HCT116 (cell line): ENCODE measurements at regions not wholly inside any gene's neighbourhood (a gene's known extent, or its start where the extent isn't known, plus 50 kb on each side); places are given as distances from the start of the nearest gene placed in this dataset.

Source experiments
- ATAC-seq: fragments of 200-7000 bp; cut with Tn5 transposase; 2 replicates; pipeline ENCODE4 v1.9.1; 2020; ENCODE audit warnings: mild to moderate bottlenecking, moderate library complexity
- BruUV-seq: library from RNA; stranded (reverse); fragments of 400-500 nt; replicated peaks from 2 replicates; lab custom pipeline; 2021; lab: Mats Ljungman, UMichigan
- CTCF ChIA-PET: fragments of 300-600 bp; sonication (Branson Sonifier 250); formaldehyde crosslinking; loops from one replicate; lab custom pipeline; 2021; ENCODE audit warnings: antibody characterized with exemption; lab: Charles Lee
- POLR2A ChIA-PET: fragments of 300-600, 350-600 bp; sonication (Branson Sonifier 250); formaldehyde crosslinking; loops from one replicate; lab custom pipeline; 2021; ENCODE audit warnings: antibody characterized with exemption; lab: Charles Lee
- RAD21 ChIA-PET, 2 experiments: fragments of 300-600 bp; sonication (Branson Sonifier 250); formaldehyde crosslinking; loops; one replicate each; lab custom pipeline; 2023; ENCODE audit warnings: low total read pairs in 2 of 2; ENCODE audit not compliant: uncharacterized antibody in 2 of 2, unreplicated experiment in 2 of 2, low non-redundant PET in 1 of 2; lab: Charles Lee
- DNase-seq: peaks from one replicate; pipeline ENCODE4 v3.0.0-alpha.2; 2010; ENCODE audit warnings: low read depth, low spot score
- H2AFZ ChIP-seq: fragments of 200-600 bp; shearing (Covaris generic), sonication (generic); 2 replicates; pipeline ENCODE4 v1.6.1; 2017; ENCODE audit warnings: low read depth, mixed run types, mixed read lengths, antibody characterized with exemption, low read length; ENCODE audit not compliant: poor library complexity, severe bottlenecking
- H3K27ac ChIP-seq: 2 replicates; pipeline ENCODE4 v1.5.1; 2012; ENCODE audit warnings: low read depth, low read length
- H3K27me3 ChIP-seq: fragments of 200-600 bp; sonication (generic); 2 replicates; pipeline ENCODE4 v1.6.1; 2016; ENCODE audit warnings: mixed run types, low read length, mixed read lengths; ENCODE audit not compliant: insufficient read depth
- H3K36me3 ChIP-seq, 2 experiments: fragments of 200-500 bp in 1 of 2; fragments of 200-600 bp in 1 of 2; sonication (Bioruptor generic) in 1 of 2; sonication (generic) in 1 of 2; 2 replicates each; pipeline versions ENCODE4 v1.5.1 to v1.6.1; 2014 to 2016; ENCODE audit warnings: low read length in 2 of 2, inconsistent platforms in 1 of 2, mixed read lengths in 1 of 2, mixed run types in 1 of 2; ENCODE audit not compliant: insufficient read depth in 2 of 2, control insufficient read depth in 1 of 2
- H3K4me1 ChIP-seq, 2 experiments: fragments of 200-600 bp in 1 of 2; sonication (generic) in 1 of 2; 2 replicates each; pipeline versions ENCODE4 v1.5.1 to v1.6.1; 2012 to 2017; ENCODE audit warnings: low read length in 2 of 2, inconsistent platforms in 1 of 2, mild to moderate bottlenecking in 1 of 2, mixed read lengths in 1 of 2, mixed run types in 1 of 2, moderate library complexity in 1 of 2; ENCODE audit not compliant: insufficient read depth in 2 of 2, control insufficient read depth in 1 of 2
- H3K4me2 ChIP-seq: fragments of 200-600 bp; sonication (generic); 2 replicates; pipeline ENCODE4 v1.6.1; 2017; ENCODE audit warnings: mixed run types, low read length, mixed read lengths
- H3K4me3 ChIP-seq, 2 experiments: fragments of 200-600 bp in 1 of 2; sonication (generic) in 1 of 2; replicated peaks in 1 of 2; 2 replicates each; pipeline ENCODE4 v1.5.1; 2011 to 2016; ENCODE audit warnings: low read length in 2 of 2, control low read depth in 1 of 2, low read depth in 1 of 2, mild to moderate bottlenecking in 1 of 2, mixed read lengths in 1 of 2, mixed run types in 1 of 2
- H3K79me2 ChIP-seq: fragments of 200-600 bp; sonication (generic); 2 replicates; pipeline ENCODE4 v1.6.1; 2017; ENCODE audit warnings: mild to moderate bottlenecking, mixed run types, low read length, moderate library complexity, mixed read lengths; ENCODE audit not compliant: insufficient read depth
- H3K9ac ChIP-seq: fragments of 200-600 bp; sonication (generic); 2 replicates; pipeline ENCODE4 v1.6.1; 2016; ENCODE audit warnings: low read length, mixed read lengths
- H3K9me2 ChIP-seq: fragments of 200-600 bp; sonication (generic), shearing (Covaris generic); 2 replicates; pipeline ENCODE4 v1.6.1; 2017; ENCODE audit warnings: mixed run types, mild to moderate bottlenecking, moderate library complexity; ENCODE audit not compliant: insufficient read depth
- H3K9me3 ChIP-seq, 2 experiments: fragments of 200-500 bp in 1 of 2; fragments of 200-600 bp in 1 of 2; sonication (Bioruptor generic) in 1 of 2; sonication (generic) in 1 of 2; 2 replicates each; pipeline ENCODE4 v1.6.1; 2014 to 2017; ENCODE audit warnings: low read length in 2 of 2, mixed read lengths in 2 of 2, inconsistent platforms in 1 of 2, low read depth in 1 of 2, mild to moderate bottlenecking in 1 of 2, mixed run types in 1 of 2, moderate library complexity in 1 of 2; ENCODE audit not compliant: control insufficient read depth in 1 of 2, insufficient read depth in 1 of 2
- H4K20me1 ChIP-seq: fragments of 200-600 bp; sonication (generic), shearing (Covaris generic); 2 replicates; pipeline ENCODE4 v1.6.1; 2017; ENCODE audit warnings: mixed run types, mild to moderate bottlenecking, moderate library complexity; ENCODE audit not compliant: insufficient read depth
- CEBPB ChIP-seq: IDR thresholded peaks from 2 replicates; pipeline ENCODE4 v1.6.1; 2012; ENCODE audit warnings: low read depth
- ELF1 ChIP-seq: IDR thresholded peaks from 2 replicates; pipeline ENCODE4 v1.6.1; 2012; ENCODE audit warnings: low read depth, borderline replicate concordance
- POLR2AphosphoS5 ChIP-seq: IDR thresholded peaks from 2 replicates; pipeline ENCODE4 v1.6.1; 2011; ENCODE audit warnings: mild to moderate bottlenecking, low read depth, low read length, moderate library complexity
- SIN3A ChIP-seq: IDR thresholded peaks from 2 replicates; pipeline ENCODE4 v1.6.1; 2012; ENCODE audit warnings: low read depth
- ZNF274 ChIP-seq: fragments of 200-500 bp; sonication (Bioruptor generic); IDR thresholded peaks from 2 replicates; pipeline ENCODE4 v1.6.1; 2014; ENCODE audit warnings: mild to moderate bottlenecking, low read depth, low read length, inconsistent platforms
- intact Hi-C: fragments of 100-400 bp; cut with micrococcal nuclease; formaldehyde crosslinking; loops from 2 replicates; pipeline ENCODE4 v1.10.0; 2022
- TF ChIP-seq, protein P1 (sequence below): IDR thresholded peaks from 2 replicates; pipeline ENCODE4 v1.6.1; 2012; ENCODE audit warnings: low read depth

GRCh38 chr4:92246384-92246783, 57.4 kb upstream of the GRID2 start:
- no TSS peak for BruUV-seq
- Histone ChIP-seq H3K27me3 (no peaks in the 10 kb centered on the region), H3K27ac (no peak overlapping the region)
- DNase-seq: no peak
- intact Hi-C loops: no loop called here
- TF ChIP-seq ZNF274 (no peak), CEBPB (no peak), SIN3A (no peak), ELF1 (no peak)
- TF ChIP-seq, protein P1, sequence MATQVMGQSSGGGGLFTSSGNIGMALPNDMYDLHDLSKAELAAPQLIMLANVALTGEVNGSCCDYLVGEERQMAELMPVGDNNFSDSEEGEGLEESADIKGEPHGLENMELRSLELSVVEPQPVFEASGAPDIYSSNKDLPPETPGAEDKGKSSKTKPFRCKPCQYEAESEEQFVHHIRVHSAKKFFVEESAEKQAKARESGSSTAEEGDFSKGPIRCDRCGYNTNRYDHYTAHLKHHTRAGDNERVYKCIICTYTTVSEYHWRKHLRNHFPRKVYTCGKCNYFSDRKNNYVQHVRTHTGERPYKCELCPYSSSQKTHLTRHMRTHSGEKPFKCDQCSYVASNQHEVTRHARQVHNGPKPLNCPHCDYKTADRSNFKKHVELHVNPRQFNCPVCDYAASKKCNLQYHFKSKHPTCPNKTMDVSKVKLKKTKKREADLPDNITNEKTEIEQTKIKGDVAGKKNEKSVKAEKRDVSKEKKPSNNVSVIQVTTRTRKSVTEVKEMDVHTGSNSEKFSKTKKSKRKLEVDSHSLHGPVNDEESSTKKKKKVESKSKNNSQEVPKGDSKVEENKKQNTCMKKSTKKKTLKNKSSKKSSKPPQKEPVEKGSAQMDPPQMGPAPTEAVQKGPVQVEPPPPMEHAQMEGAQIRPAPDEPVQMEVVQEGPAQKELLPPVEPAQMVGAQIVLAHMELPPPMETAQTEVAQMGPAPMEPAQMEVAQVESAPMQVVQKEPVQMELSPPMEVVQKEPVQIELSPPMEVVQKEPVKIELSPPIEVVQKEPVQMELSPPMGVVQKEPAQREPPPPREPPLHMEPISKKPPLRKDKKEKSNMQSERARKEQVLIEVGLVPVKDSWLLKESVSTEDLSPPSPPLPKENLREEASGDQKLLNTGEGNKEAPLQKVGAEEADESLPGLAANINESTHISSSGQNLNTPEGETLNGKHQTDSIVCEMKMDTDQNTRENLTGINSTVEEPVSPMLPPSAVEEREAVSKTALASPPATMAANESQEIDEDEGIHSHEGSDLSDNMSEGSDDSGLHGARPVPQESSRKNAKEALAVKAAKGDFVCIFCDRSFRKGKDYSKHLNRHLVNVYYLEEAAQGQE: no peak
- TF ChIP-seq, all 23 proteins: peak for 0
- RAD21 ChIA-PET: no interaction called here
- no peak overlapping the region for H2AFZ ChIP-seq
- no peaks in the 10 kb centered on the region for H3K79me2 ChIP-seq
- no peaks in the 10 kb centered on the region for H3K9me3 ChIP-seq
- H3K9ac ChIP-seq: no peak overlapping the region
- no peaks in the 10 kb centered on the region for H4K20me1 ChIP-seq
- no peak overlapping the region for H3K4me3 ChIP-seq
- POLR2A ChIA-PET: no interaction called here
- H3K36me3 ChIP-seq: no peaks in the 10 kb centered on the region
- no peaks in the 10 kb centered on the region for H3K4me1 ChIP-seq
- no peak for ATAC-seq
- CTCF ChIA-PET: no interaction called here
- no peaks in the 10 kb centered on the region for H3K9me2 ChIP-seq
- no peak overlapping the region for H3K4me2 ChIP-seq

- ATAC-seq (no peak), DNase-seq (no peak)
- ChIA-PET CTCF (no interaction called here), POLR2A (no interaction called here), RAD21 (no interaction called here)
- intact Hi-C loops: no loop called here
- H3K27ac ChIP-seq: no peak overlapping the region
- no peak overlapping the region for H3K4me3 ChIP-seq
- H3K4me2 ChIP-seq: no peak overlapping the region
- BruUV-seq: no TSS peak
- H3K4me1 ChIP-seq: no peaks in the 10 kb centered on the region
- no peaks in the 10 kb centered on the region for H3K36me3 ChIP-seq
- H3K9me2 ChIP-seq: no peaks in the 10 kb centered on the region
- H3K9ac ChIP-seq: no peak overlapping the region
- no peaks in the 10 kb centered on the region for H3K9me3 ChIP-seq
- H4K20me1 ChIP-seq: no peaks in the 10 kb centered on the region
- H3K27me3 ChIP-seq: no peaks in the 10 kb centered on the region
- no peaks in the 10 kb centered on the region for H3K79me2 ChIP-seq
- TF ChIP-seq POLR2AphosphoS5: no peak
- H2AFZ ChIP-seq: no peak overlapping the region
Measured at GRCh38 chr4:92249541-92249940, 54.2 kb upstream of the GRID2 start.
